Breast epithelium (tissue), 4 donors: ENCODE measurements at regions not wholly inside any gene's neighbourhood (a gene's known extent, or its start where the extent isn't known, plus 50 kb on each side); places are given as distances from the start of the nearest gene placed in this dataset.

Source experiments
- DNase-seq, 2 donors: peaks; one replicate each; pipeline ENCODE4 v3.0.0-alpha.2; 2019; ENCODE audit warnings: low spot score in 2 of 2
- H3K27ac ChIP-seq, 2 donors: fragments of 200-600 bp; sonication (generic) in 1 of 2; one replicate each; pipeline ENCODE4 v1.5.1; 2016 to 2019; ENCODE audit warnings: mild to moderate bottlenecking in 1 of 2
- H3K27me3 ChIP-seq, 2 donors: fragments of 200-600 bp; sonication (generic) in 1 of 2; one replicate each; pipeline versions ENCODE4 v1.5.1 to v1.6.0; 2017 to 2019; ENCODE audit warnings: control low read depth in 1 of 2, mild to moderate bottlenecking in 1 of 2
- H3K36me3 ChIP-seq: fragments of 200-600 bp; one replicate; pipeline ENCODE4 v1.5.1; 2019
- H3K4me1 ChIP-seq, 2 donors: fragments of 200-600 bp; sonication (generic); one replicate each; pipeline ENCODE4 v1.5.1; 2016 to 2019; ENCODE audit warnings: control low read depth in 1 of 2
- H3K4me3 ChIP-seq, 3 donors: fragments of 200-600 bp; sonication (generic); 1 replicate in 2 of 3; 2 replicates in 1 of 3; pipeline ENCODE4 v1.5.1; 2016 to 2019; ENCODE audit warnings: mild to moderate bottlenecking in 3 of 3, moderate library complexity in 2 of 3
- H3K9me3 ChIP-seq, 2 donors: fragments of 200-600 bp; sonication (generic) in 1 of 2; one replicate each; pipeline ENCODE4 v1.5.1; 2016 to 2019; ENCODE audit warnings: control low read depth in 1 of 2
- POLR2A ChIP-seq: fragments of 450-650 bp; IDR thresholded peaks from one replicate; pipeline ENCODE4 v1.6.1; 2016; ENCODE audit warnings: antibody characterized with exemption, mild to moderate bottlenecking, moderate library complexity
- POLR2AphosphoS5 ChIP-seq, 3 donors: sonication (generic); formaldehyde crosslinking; IDR thresholded peaks; one replicate each; pipeline ENCODE4 v1.6.1; 2017; ENCODE audit warnings: antibody characterized with exemption in 3 of 3
- intact Hi-C: fragments of 100-400 bp; cut with DNase I; formaldehyde crosslinking; loops from one replicate; pipeline ENCODE4 v1.15.1; 2023; ENCODE audit warnings: low total_unique reads
- TF ChIP-seq, protein P1 (sequence below), 3 donors: fragments of 450-650 bp; IDR thresholded peaks; one replicate each; pipeline ENCODE4 v1.5.1; 2016 to 2017; ENCODE audit warnings: antibody characterized with exemption in 3 of 3, mild to moderate bottlenecking in 3 of 3, moderate library complexity in 3 of 3

GRCh38 chr15:39506146-39506545 lies 74.7 kb upstream of the THBS1 start:
- TF ChIP-seq POLR2AphosphoS5 (IDR thresholded peaks at IDR 0.05) (no peak), POLR2A (no peak)
- TF ChIP-seq, protein P1, sequence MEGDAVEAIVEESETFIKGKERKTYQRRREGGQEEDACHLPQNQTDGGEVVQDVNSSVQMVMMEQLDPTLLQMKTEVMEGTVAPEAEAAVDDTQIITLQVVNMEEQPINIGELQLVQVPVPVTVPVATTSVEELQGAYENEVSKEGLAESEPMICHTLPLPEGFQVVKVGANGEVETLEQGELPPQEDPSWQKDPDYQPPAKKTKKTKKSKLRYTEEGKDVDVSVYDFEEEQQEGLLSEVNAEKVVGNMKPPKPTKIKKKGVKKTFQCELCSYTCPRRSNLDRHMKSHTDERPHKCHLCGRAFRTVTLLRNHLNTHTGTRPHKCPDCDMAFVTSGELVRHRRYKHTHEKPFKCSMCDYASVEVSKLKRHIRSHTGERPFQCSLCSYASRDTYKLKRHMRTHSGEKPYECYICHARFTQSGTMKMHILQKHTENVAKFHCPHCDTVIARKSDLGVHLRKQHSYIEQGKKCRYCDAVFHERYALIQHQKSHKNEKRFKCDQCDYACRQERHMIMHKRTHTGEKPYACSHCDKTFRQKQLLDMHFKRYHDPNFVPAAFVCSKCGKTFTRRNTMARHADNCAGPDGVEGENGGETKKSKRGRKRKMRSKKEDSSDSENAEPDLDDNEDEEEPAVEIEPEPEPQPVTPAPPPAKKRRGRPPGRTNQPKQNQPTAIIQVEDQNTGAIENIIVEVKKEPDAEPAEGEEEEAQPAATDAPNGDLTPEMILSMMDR (IDR thresholded peaks at IDR 0.05) = no peak
- no peak for DNase-seq
- Histone ChIP-seq H3K36me3 (no peaks in the 10 kb centered on the region), H3K9me3 (no peaks in the 10 kb centered on the region), H3K4me1 (no peaks in the 10 kb centered on the region), H3K27me3 (no peaks in the 10 kb centered on the region), H3K4me3 (no peak overlapping the region), H3K27ac (no peak overlapping the region)
- intact Hi-C loops = no loop called here

GRCh38 chr15:39508536-39508935 lies 72.3 kb upstream of the THBS1 start:
- H3K36me3 ChIP-seq = no peaks in the 10 kb centered on the region
- TF ChIP-seq POLR2A (no peak), POLR2AphosphoS5 (IDR thresholded peaks at IDR 0.05) (no peak)
- TF ChIP-seq, protein P1 (IDR thresholded peaks at IDR 0.05) = no peak
- intact Hi-C loops = no loop called here
- no peak overlapping the region for H3K27ac ChIP-seq
- H3K27me3 ChIP-seq = no peaks in the 10 kb centered on the region
- no peak overlapping the region for H3K4me3 ChIP-seq
- DNase-seq = no peak
- no peaks in the 10 kb centered on the region for H3K9me3 ChIP-seq
- H3K4me1 ChIP-seq = no peaks in the 10 kb centered on the region

DNA sequence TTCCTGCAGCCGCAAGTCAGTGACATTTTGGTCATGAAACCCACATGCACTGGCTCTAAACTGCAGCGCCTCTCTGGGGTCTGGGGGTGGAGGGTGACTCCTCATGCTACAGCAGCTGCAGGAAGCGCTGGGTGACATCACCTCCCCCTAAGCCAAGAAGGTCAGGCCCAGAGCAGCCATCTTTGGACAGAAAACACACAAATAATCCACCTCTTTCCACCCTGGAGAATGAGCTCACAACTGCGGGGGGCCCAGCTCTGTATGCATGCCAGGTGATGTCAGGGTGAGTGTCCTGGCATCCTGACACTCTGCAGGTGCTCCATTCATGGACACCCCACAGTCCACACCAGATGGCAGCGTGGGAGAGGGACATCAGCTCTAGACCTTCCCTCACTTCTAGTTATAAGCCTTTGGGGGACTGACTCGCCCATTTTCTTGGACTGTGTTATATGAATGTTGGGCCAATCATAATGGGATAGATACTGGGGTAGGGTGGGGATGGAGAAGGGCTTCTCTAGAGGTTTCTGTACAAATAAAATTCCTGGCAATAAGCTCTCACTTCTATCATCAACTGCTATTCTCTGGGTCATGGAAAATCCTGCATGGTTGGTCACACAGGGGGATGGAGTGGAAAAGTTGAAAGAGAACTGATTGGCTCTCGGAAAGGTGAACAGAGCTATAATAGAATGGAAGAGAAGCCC lies 70.7 kb upstream of the THBS1 start:
- no peak overlapping the region for H3K27ac ChIP-seq
- H3K4me1 ChIP-seq = no peaks in the 10 kb centered on the region
- no peak overlapping the region for H3K4me3 ChIP-seq
- TF ChIP-seq POLR2A (no peak), POLR2AphosphoS5 (IDR thresholded peaks at IDR 0.05) (no peak)
- TF ChIP-seq, protein P1 (IDR thresholded peaks at IDR 0.05) = no peak
- H3K9me3 ChIP-seq = no peaks in the 10 kb centered on the region
- intact Hi-C loops = no loop called here
- no peak for DNase-seq
- no peaks in the 10 kb centered on the region for H3K36me3 ChIP-seq
- H3K27me3 ChIP-seq = no peaks in the 10 kb centered on the region

- H3K36me3 ChIP-seq = no peaks in the 10 kb centered on the region
- H3K27ac ChIP-seq = no peak overlapping the region
- no peak for DNase-seq
Observed at GRCh38 chr15:39511000-39511915, 69.6 kb upstream of the THBS1 start.

More at GRCh38 chr15:39511000-39511915, 69.6 kb upstream of the THBS1 start:
- Histone ChIP-seq H3K9me3 (no peaks in the 10 kb centered on the region), H3K27me3 (no peaks in the 10 kb centered on the region), H3K4me3 (no peak overlapping the region), H3K4me1 (no peaks in the 10 kb centered on the region)
- TF ChIP-seq, protein P1 (IDR thresholded peaks at IDR 0.05) = no peak
- no peak for TF ChIP-seq POLR2AphosphoS5 (IDR thresholded peaks at IDR 0.05)
- TF ChIP-seq POLR2A = no peak
- intact Hi-C loops = no loop called here
